ENCODE measurements at regions not wholly inside any gene's neighbourhood (a gene's known extent, or its start where the extent isn't known, plus 50 kb on each side); places are given as distances from the start of the nearest gene placed in this dataset.

- no peaks in the 10 kb centered on the region for H3K4me1 ChIP-seq
- TF ChIP-seq, protein P1, sequence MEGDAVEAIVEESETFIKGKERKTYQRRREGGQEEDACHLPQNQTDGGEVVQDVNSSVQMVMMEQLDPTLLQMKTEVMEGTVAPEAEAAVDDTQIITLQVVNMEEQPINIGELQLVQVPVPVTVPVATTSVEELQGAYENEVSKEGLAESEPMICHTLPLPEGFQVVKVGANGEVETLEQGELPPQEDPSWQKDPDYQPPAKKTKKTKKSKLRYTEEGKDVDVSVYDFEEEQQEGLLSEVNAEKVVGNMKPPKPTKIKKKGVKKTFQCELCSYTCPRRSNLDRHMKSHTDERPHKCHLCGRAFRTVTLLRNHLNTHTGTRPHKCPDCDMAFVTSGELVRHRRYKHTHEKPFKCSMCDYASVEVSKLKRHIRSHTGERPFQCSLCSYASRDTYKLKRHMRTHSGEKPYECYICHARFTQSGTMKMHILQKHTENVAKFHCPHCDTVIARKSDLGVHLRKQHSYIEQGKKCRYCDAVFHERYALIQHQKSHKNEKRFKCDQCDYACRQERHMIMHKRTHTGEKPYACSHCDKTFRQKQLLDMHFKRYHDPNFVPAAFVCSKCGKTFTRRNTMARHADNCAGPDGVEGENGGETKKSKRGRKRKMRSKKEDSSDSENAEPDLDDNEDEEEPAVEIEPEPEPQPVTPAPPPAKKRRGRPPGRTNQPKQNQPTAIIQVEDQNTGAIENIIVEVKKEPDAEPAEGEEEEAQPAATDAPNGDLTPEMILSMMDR (IDR thresholded peaks at IDR 0.05): no peak
- no peak overlapping the region for H3K27ac ChIP-seq
- peak in 1 of 2 donors; percentile 28 for DNase-seq (ENCODE audit: low spot score in 2 of 2)
- H3K9me3 ChIP-seq: peaks cover 0 to 6% of the 10 kb centered on the region in 2 donors
- intact Hi-C loops (cut with DNase I): no loop called here
- no peaks in the 10 kb centered on the region for H3K36me3 ChIP-seq
- no peaks in the 10 kb centered on the region for H3K27me3 ChIP-seq
- no peak overlapping the region for H3K4me3 ChIP-seq
These were observed 226.8 kb upstream of the RAB6C start for GRCh38 chr2:129752686-129753085.

- peak in 1 of 2 donors; percentile 11 for DNase-seq (ENCODE audit: low spot score in 2 of 2)
- Histone ChIP-seq H3K27me3 (no peaks in the 10 kb centered on the region), H3K27ac (no peak overlapping the region), H3K9me3 (peaks cover 0 to 6% of the 10 kb centered on the region in 2 donors), H3K4me1 (no peaks in the 10 kb centered on the region), H3K36me3 (no peaks in the 10 kb centered on the region), H3K4me3 (no peak overlapping the region)
- intact Hi-C loops (cut with DNase I): no loop called here
- TF ChIP-seq, protein P1 (IDR thresholded peaks at IDR 0.05): no peak
These were observed 226.2 kb upstream of the RAB6C start for GRCh38 chr2:129753261-129753660.

DNA sequence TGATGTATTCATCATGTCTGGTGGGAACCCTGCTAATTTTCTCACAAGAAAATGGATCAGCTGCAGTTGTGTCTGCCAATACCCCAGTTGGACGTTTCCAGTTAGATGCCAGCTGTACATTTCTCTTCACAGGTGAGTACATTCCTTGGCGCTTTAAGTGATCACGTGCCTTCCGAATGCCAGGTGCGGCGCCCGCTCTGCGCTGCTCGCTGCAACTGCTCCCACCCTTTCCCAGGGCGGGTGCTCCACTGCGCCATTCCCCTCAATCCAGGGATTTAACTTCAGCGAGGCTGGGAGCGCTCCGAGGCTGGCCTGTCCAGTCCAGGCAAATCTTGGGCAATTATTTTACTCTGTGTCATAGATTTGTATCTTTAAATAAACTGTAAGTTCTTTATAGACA lies 225.0 kb upstream of the RAB6C start:
- Histone ChIP-seq H3K36me3 (no peaks in the 10 kb centered on the region), H3K9me3 (peaks cover 0 to 6% of the 10 kb centered on the region in 2 donors), H3K27me3 (no peaks in the 10 kb centered on the region), H3K4me1 (no peaks in the 10 kb centered on the region), H3K4me3 (no peak overlapping the region), H3K27ac (no peak overlapping the region)
- DNase-seq (ENCODE audit: low spot score in 2 of 2): no peak
- intact Hi-C loops (cut with DNase I): no loop called here
- TF ChIP-seq, protein P1 (IDR thresholded peaks at IDR 0.05): no peak

GRCh38 chr2:129754831-129755230 lies 224.6 kb upstream of the RAB6C start:
- Histone ChIP-seq H3K27ac (no peak overlapping the region), H3K36me3 (no peaks in the 10 kb centered on the region), H3K9me3 (peaks cover 0 to 6% of the 10 kb centered on the region in 2 donors), H3K4me3 (no peak overlapping the region), H3K4me1 (no peaks in the 10 kb centered on the region), H3K27me3 (no peaks in the 10 kb centered on the region)
- TF ChIP-seq, protein P1 (IDR thresholded peaks at IDR 0.05): no peak
- intact Hi-C loops (cut with DNase I): no loop called here
- peak in 1 of 2 donors; percentile 28 for DNase-seq (ENCODE audit: low spot score in 2 of 2)

DNA sequence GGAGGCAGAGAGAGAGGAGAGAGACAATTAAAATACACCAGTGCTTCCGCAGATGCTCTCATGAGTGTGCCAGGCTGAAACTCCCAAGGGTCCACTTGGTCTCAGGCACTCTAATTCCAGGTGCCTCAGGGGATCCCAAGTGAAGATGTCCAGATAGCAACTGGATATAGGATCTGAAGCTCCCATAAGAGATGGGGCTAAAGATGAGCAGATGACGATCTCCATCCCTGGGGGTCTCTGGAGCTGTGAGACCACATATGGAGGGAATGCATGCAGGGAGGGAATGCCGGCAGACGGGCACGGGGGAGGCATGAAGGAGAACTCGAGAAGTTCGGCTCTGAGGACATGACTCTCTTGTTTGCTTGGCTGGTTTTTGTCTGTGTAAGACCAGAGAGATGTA lies 223.7 kb upstream of the RAB6C start:
- no peaks in the 10 kb centered on the region for H3K4me1 ChIP-seq
- H3K36me3 ChIP-seq: no peaks in the 10 kb centered on the region
- H3K27me3 ChIP-seq: no peaks in the 10 kb centered on the region
- no peak overlapping the region for H3K27ac ChIP-seq
- DNase-seq (ENCODE audit: low spot score in 2 of 2): peak in 1 of 2 donors; percentile 21
- no peak overlapping the region for H3K4me3 ChIP-seq
- no peaks in the 10 kb centered on the region for H3K9me3 ChIP-seq
- TF ChIP-seq, protein P1 (IDR thresholded peaks at IDR 0.05): no peak
- intact Hi-C loops (cut with DNase I): no loop called here

- Histone ChIP-seq H3K27ac (no peak overlapping the region), H3K27me3 (no peaks in the 10 kb centered on the region), H3K9me3 (no peaks in the 10 kb centered on the region), H3K36me3 (no peaks in the 10 kb centered on the region), H3K4me3 (no peak overlapping the region), H3K4me1 (no peaks in the 10 kb centered on the region)
- intact Hi-C loops (cut with DNase I): no loop called here
- TF ChIP-seq, protein P1 (IDR thresholded peaks at IDR 0.05): no peak
- peak in 1 of 2 donors; percentile 16 for DNase-seq (ENCODE audit: low spot score in 2 of 2)
These were observed 223.2 kb upstream of the RAB6C start for GRCh38 chr2:129756276-129756675.
